GM18508 (cell line): ENCODE measurements at regions not wholly inside any gene's neighbourhood (a gene's known extent, or its start where the extent isn't known, plus 50 kb on each side); places are given as distances from the start of the nearest gene placed in this dataset.
"Not testable (repeated sequence)": the region's sequence is repeated elsewhere in the genome, so short reads cannot be mapped to it uniquely, and the experiment has no call there.

ENCODE experiments used
- ATAC-seq: cut with Tn5 transposase; IDR thresholded peaks from one replicate; pipeline ENCODE4 v1.9.1; 2021; ENCODE audit warnings: moderate number of reproducible peaks; ENCODE audit not compliant: insufficient read depth, unreplicated experiment

GRCh38 chr5:57937501-57938173 lies 455.0 kb upstream of the ACTBL2 start:
- ATAC-seq: no peak

DNA sequence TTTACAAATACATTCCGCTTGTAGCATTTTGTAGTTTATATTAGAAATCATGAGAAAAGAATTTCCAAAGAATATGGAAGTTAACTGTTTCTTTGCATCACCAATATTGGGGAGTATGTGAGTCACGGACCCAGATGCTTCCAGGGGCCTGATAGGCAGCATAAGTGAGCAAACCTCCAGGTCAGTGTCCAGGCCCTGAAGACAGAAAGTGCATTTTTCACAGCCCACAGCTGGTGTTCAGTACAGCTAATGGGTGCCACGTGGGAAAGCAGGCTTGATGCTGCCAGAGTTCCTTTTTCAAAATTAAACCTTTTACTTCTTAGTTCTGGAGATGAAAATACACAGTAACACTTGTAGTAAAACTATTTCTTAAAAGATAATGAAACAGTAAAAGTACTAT lies 454.4 kb upstream of the ACTBL2 start:
- ATAC-seq: no peak

- no peak for ATAC-seq
Measured at GRCh38 chr5:57932761-57933160, 450.1 kb upstream of the ACTBL2 start.

GRCh38 chr5:57931807-57932206 lies 449.2 kb upstream of the ACTBL2 start:
- no peak for ATAC-seq

DNA sequence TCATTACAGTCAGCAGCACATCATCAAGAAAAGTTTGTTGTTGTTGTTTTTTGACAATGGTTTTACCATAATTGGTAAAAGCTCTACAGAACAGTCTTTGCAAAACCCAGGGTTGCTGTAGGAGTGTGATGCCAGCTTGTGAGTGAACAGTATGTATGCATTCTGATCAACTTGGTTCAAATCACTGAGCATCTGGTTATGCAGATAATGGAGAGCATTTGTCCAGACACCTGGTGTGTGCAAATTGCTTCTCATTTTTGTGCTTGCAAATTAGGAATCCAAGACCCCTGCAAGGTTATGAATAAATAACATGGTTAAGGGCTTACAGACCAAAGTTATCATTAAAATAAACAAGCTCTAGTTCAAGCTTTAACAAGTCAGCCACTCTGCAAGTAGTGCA lies 448.7 kb upstream of the ACTBL2 start:
- no peak for ATAC-seq

DNA sequence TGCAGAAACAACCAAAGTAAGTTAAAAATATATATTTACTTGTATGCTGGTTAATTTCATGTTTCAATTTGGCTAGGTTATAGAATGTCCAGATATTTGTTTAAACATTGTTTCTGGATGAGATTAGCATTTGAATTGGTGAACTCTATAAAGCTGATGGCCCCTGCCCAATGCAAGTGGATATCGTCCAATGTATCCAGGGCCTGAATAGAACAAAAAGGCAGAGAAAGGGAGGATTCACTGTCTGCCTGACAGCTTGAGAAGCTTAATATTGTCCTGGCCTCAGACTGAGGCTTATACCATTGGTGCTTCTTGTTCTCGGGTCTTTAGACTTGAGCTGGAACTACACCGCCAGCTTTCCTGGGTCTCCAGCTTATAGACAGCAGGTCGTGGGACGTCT lies 446.7 kb upstream of the ACTBL2 start:
- no peak for ATAC-seq

DNA sequence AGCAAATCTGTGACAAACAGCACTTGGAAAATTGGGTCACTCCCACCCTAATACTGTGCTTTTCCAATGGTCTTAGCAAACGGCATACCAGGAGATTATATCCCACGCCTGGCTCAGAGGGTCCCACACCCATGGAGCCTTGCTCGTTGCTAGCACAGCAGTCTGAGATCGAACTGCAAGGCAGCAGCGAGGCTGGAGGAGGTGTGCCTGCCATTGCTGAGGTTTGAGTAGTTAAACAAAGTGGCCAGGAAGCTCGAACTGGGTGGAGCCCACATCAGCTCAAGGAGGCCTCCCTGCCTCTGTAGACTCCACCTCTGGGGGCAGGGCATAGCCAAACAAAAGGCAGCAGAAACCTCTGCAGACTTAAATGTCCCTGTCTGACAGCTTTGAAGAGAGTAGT lies 440.5 kb upstream of the ACTBL2 start:
- not testable (repeated sequence) for ATAC-seq

GRCh38 chr5:57917004-57917403 lies 434.4 kb upstream of the ACTBL2 start:
- no peak for ATAC-seq

DNA sequence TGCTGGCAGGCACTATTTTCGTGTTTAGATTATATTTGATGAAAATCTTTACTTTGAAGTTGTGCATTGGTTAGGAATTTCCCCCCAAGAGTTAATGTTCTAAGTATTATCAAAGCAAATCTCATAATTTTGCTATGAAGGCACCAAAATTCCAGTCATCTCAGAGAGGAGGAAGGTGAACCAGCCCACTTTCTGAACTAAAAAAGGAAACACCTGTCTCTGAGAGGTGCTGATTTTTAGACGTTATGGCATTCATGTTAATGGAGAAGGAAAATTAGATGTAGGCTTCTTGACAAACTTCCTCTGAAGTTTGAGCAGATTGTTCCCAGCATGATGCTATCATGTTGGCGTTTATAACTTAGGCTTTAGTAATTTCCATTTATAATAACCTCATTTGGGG lies 432.9 kb upstream of the ACTBL2 start:
- ATAC-seq: no peak

- no peak for ATAC-seq
Measured at GRCh38 chr5:57911438-57911837, 428.8 kb upstream of the ACTBL2 start.

GRCh38 chr5:57906671-57907070 lies 424.1 kb upstream of the ACTBL2 start:
- ATAC-seq: no peak

DNA sequence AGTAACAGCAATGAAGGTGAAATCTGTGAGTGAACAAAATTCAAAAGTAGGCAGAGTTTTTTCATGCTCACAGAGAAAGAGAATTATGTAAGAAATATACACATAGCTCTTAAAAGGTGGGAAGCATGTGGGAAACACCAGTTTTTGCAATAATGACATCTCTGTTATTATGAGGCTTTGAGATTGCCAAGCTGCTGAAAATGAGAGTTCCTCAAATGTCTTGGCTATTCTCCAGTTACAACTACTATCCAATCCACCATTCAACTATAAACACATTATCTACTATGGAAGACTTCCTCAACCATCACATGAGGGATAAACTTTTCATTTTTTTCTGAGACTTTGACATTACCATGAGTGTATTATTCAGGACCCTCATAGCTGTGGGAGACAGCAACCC lies 420.8 kb upstream of the ACTBL2 start:
- no peak for ATAC-seq

DNA sequence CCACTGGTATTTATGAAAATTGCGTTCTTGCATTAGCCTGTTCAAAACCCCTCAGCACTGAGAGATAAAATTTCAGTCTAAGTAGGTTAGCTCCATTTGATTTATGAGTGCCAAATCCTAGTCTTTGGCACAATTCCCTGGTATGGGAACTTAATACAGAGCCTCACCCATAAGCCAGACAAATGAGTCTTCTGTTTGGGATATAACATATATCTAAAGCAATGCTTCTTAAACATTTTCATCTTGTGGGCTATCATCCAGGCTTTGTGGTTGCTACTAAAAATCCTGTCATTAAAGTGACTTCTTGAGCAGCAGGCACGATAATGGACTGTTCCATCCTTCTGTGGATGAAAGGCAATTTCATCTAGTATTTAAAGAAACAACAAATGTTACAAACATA lies 419.5 kb upstream of the ACTBL2 start:
- no peak for ATAC-seq

DNA sequence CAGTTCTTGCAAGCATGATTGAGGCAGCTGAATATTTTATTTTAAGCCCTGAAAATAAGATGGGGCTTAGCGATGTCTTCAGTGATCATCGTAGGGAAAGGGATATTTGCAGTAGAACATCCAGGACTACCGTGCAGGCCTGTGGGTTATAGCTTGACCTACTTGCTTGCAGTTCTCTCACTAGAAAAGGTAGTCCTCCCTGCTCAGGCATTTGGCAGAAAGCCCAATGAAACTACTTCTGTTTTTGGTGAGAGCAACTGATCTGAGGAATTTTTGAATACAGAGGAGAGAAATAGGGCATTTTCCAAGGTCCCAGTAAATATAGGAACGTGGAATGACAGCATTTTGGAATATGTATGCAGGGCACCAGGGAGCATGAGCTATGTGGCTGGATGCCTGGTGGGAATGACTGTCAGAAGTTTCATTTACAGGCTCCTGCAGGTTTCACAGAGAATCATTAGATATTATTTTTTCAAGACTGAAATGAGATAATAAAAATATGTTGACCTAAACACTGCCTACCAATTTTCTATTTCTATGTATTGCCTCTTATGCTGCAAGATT lies 417.9 kb upstream of the ACTBL2 start:
- no peak for ATAC-seq

DNA sequence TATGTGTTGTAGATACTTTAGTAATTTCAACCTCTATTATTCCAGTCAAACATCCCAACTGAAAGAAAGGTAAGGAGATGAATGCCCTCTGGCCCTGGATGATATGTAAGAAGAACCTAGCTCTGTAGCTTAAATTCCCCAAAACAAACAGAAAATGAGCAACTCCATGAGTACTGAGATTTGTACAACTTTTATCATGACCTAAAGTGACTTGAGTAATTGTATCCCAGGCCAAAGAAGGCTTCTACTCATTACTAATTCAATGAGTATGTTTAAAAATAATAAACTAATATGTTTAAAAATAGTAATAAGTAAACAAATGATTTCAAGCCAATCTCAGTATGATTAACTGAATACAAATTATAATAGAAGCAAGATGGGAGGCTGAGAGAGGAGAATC lies 414.0 kb upstream of the ACTBL2 start:
- no peak for ATAC-seq

DNA sequence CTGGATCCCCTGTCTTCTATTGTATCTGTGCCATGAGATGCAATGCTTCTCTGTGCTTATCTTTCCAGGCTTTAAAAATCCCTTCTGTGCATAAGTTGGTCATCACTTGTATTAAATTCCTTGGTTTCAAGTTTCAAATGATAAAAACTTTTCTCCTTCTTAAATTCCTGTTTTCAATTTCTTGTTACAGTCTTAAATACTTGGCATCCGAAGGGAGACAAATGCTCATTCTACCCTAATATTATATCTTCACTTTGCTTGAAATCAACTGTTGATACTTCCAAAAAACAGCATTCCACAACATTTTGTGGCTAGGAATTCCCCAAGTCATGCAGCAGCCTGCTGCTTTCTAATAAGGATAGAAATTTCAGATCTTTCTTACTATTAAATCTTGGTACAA lies 413.2 kb upstream of the ACTBL2 start:
- ATAC-seq: no peak

GRCh38 chr5:57893926-57894325 lies 411.3 kb upstream of the ACTBL2 start:
- ATAC-seq: no peak

GRCh38 chr5:57891443-57891842 lies 408.8 kb upstream of the ACTBL2 start:
- no peak for ATAC-seq

DNA sequence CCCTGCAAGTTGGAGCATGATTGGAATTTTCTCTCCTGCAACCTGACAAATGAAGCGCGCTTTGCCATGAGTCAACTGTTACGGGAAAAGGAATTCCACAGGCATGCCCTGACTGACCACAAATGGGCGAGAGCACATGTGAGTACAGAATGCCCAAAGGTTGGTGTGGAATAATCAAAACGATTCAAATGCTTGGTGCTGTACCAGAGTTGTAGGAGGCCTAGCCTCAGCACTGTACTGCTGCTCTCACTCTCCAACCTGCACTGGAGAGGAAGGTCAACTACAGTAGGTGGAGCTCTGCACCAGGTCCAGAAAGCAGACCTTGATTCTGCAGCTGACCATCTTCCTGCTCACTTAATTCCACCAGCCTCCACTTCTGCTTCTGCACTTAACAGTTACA lies 406.9 kb upstream of the ACTBL2 start:
- no peak for ATAC-seq

GRCh38 chr5:57887851-57888621 lies 405.4 kb upstream of the ACTBL2 start:
- ATAC-seq: no peak

- no peak for ATAC-seq
Measured at GRCh38 chr5:57884346-57885102, 401.9 kb upstream of the ACTBL2 start.
